ENCODE measurements at regions not wholly inside any gene's neighbourhood (a gene's known extent, or its start where the extent isn't known, plus 50 kb on each side); places are given as distances from the start of the nearest gene placed in this dataset.

- in situ Hi-C loops (cut with MboI; ENCODE audit: low pct_unique_long_range_greater_than_20kb, low sequenced_read_pairs, unreplicated experiment): no loop called here
- no peak for TF ChIP-seq CTCF (IDR thresholded peaks at IDR 0.05; ENCODE audit: extremely low read depth, insufficient read depth, missing control alignments)
- no peak for DNase-seq (ENCODE audit: low spot score)
These were observed 310.8 kb upstream of the BOD1L1 start for GRCh38 chr4:13938299-13938698.

- DNase-seq (ENCODE audit: low spot score): no peak
- in situ Hi-C loops (cut with MboI; ENCODE audit: low pct_unique_long_range_greater_than_20kb, low sequenced_read_pairs, unreplicated experiment): no loop called here
- no peak for TF ChIP-seq CTCF (IDR thresholded peaks at IDR 0.05; ENCODE audit: extremely low read depth, insufficient read depth, missing control alignments)
These were observed 313.4 kb upstream of the BOD1L1 start for GRCh38 chr4:13940921-13941320.

GRCh38 chr4:13942977-13943376 is 315.5 kb upstream of the BOD1L1 start:
- TF ChIP-seq CTCF (IDR thresholded peaks at IDR 0.05; ENCODE audit: extremely low read depth, insufficient read depth, missing control alignments): no peak
- no peak for DNase-seq (ENCODE audit: low spot score)
- in situ Hi-C loops (cut with MboI; ENCODE audit: low pct_unique_long_range_greater_than_20kb, low sequenced_read_pairs, unreplicated experiment): no loop called here

- in situ Hi-C loops (cut with MboI; ENCODE audit: low pct_unique_long_range_greater_than_20kb, low sequenced_read_pairs, unreplicated experiment): no loop called here
- no peak for TF ChIP-seq CTCF (IDR thresholded peaks at IDR 0.05; ENCODE audit: extremely low read depth, insufficient read depth, missing control alignments)
- DNase-seq (ENCODE audit: low spot score): no peak
These were observed 316.6 kb upstream of the BOD1L1 start for GRCh38 chr4:13944095-13944511.

GRCh38 chr4:13947921-13948320 is 320.4 kb upstream of the BOD1L1 start:
- in situ Hi-C loops (cut with MboI; ENCODE audit: low pct_unique_long_range_greater_than_20kb, low sequenced_read_pairs, unreplicated experiment): no loop called here
- no peak for DNase-seq (ENCODE audit: low spot score)
- no peak for TF ChIP-seq CTCF (IDR thresholded peaks at IDR 0.05; ENCODE audit: extremely low read depth, insufficient read depth, missing control alignments)

GRCh38 chr4:13950491-13950890 is 323.0 kb upstream of the BOD1L1 start:
- in situ Hi-C loops (cut with MboI; ENCODE audit: low pct_unique_long_range_greater_than_20kb, low sequenced_read_pairs, unreplicated experiment): no loop called here
- no peak for DNase-seq (ENCODE audit: low spot score)
- no peak for TF ChIP-seq CTCF (IDR thresholded peaks at IDR 0.05; ENCODE audit: extremely low read depth, insufficient read depth, missing control alignments)

GRCh38 chr4:13953083-13953482 is 325.6 kb upstream of the BOD1L1 start:
- DNase-seq (ENCODE audit: low spot score): no peak
- no peak for TF ChIP-seq CTCF (IDR thresholded peaks at IDR 0.05; ENCODE audit: extremely low read depth, insufficient read depth, missing control alignments)
- in situ Hi-C loops (cut with MboI; ENCODE audit: low pct_unique_long_range_greater_than_20kb, low sequenced_read_pairs, unreplicated experiment): no loop called here
